CD8-positive, alpha-beta memory T cell (primary cell): ENCODE measurements at regions not wholly inside any gene's neighbourhood (a gene's known extent, or its start where the extent isn't known, plus 50 kb on each side); places are given as distances from the start of the nearest gene placed in this dataset.

Source experiments
- CTCF ChIA-PET: fragments of 350-600 bp; sonication (Branson Sonifier 250); formaldehyde crosslinking; loops from one replicate; lab custom pipeline; 2021; ENCODE audit warnings: antibody characterized with exemption; lab: Charles Lee
- POLR2A ChIA-PET: fragments of 350-600 bp; sonication (Branson Sonifier 250); formaldehyde crosslinking; loops from one replicate; lab custom pipeline; 2021; ENCODE audit warnings: antibody characterized with exemption; lab: Charles Lee
- DNase-seq, 5 donors: peaks; one replicate each; pipeline versions ENCODE4 v3.0.0 to v3.0.0-alpha.2; 2020 to 2022; ENCODE audit warnings: mixed read lengths in 1 of 5
- H3K27ac ChIP-seq: one replicate; pipeline ENCODE4 v1.7.0; 2013; ENCODE audit warnings: low read depth, mild to moderate bottlenecking, low read length, moderate library complexity
- H3K27me3 ChIP-seq: 2 replicates; pipeline ENCODE4 v1.7.0; 2013; ENCODE audit warnings: low read length, mild to moderate bottlenecking; ENCODE audit not compliant: insufficient read depth, poor library complexity, severe bottlenecking
- H3K36me3 ChIP-seq: 2 replicates; pipeline ENCODE4 v1.7.0; 2013; ENCODE audit warnings: mild to moderate bottlenecking, low read length, moderate library complexity; ENCODE audit not compliant: insufficient read depth
- H3K4me1 ChIP-seq: 2 replicates; pipeline ENCODE4 v1.7.0; 2013; ENCODE audit warnings: mild to moderate bottlenecking, low read length, moderate library complexity; ENCODE audit not compliant: insufficient read depth
- H3K4me3 ChIP-seq: 2 replicates; pipeline ENCODE4 v1.7.0; 2013; ENCODE audit warnings: mild to moderate bottlenecking, low read length
- H3K9me3 ChIP-seq: 2 replicates; pipeline ENCODE4 v1.7.0; 2013; ENCODE audit warnings: mild to moderate bottlenecking, low read length
- H3K27ac Mint-ChIP-seq, 8 donors: one replicate each; pipeline ENCODE4 v1.8.0; 2020 to 2021; ENCODE audit warnings: mixed read lengths in 8 of 8, mild to moderate bottlenecking in 6 of 8, inconsistent platforms in 3 of 8, moderate library complexity in 3 of 8
- H3K27me3 Mint-ChIP-seq, 2 donors: one replicate each; pipeline ENCODE4 v1.8.0; 2020 to 2021; ENCODE audit warnings: mixed read lengths in 2 of 2, mild to moderate bottlenecking in 1 of 2, moderate library complexity in 1 of 2
- H3K36me3 Mint-ChIP-seq, 3 donors: one replicate each; pipeline ENCODE4 v1.8.0; 2020 to 2021; ENCODE audit warnings: mixed read lengths in 3 of 3, inconsistent platforms in 1 of 3, mild to moderate bottlenecking in 1 of 3
- H3K4me1 Mint-ChIP-seq, 3 donors: one replicate each; pipeline ENCODE4 v1.8.0; 2020 to 2021; ENCODE audit warnings: mixed read lengths in 3 of 3, inconsistent platforms in 1 of 3, mild to moderate bottlenecking in 1 of 3
- H3K4me3 Mint-ChIP-seq, 7 donors: one replicate each; pipeline ENCODE4 v1.8.0; 2020 to 2021; ENCODE audit warnings: mixed read lengths in 7 of 7, mild to moderate bottlenecking in 6 of 7, moderate library complexity in 4 of 7, inconsistent platforms in 2 of 7
- H3K9me3 Mint-ChIP-seq, 5 donors: one replicate each; pipeline ENCODE4 v1.8.0; 2020 to 2022; ENCODE audit warnings: mixed read lengths in 5 of 5, mild to moderate bottlenecking in 3 of 5, moderate library complexity in 2 of 5, inconsistent platforms in 1 of 5

DNA sequence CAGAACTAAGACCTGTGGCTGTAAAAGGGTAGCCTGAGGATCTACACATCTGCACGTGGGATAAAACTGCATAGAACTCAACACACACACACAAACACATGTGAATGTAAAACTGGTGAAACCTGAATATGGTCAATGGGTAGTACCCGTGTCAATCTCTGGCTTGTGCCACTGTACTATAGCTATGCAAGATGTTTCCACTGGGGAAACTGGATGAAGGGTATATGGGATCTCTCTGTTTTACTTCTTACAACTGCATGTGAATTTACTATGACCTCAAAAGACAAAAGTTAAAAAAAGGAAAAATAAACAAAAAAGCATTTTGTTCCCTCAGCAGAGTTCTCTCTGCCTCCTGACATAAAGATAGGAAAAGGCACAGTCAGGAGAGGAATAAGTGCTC, 143.3 kb upstream of the LHX1 start:
- Histone ChIP-seq H3K27me3 (no peaks in the 10 kb centered on the region), H3K36me3 (no peaks in the 10 kb centered on the region), H3K27ac (no peak overlapping the region), H3K9me3 (no peaks in the 10 kb centered on the region), H3K4me1 (no peaks in the 10 kb centered on the region), H3K4me3 (no peak overlapping the region)
- Mint-ChIP-seq H3K4me1 (no peaks in the 10 kb centered on the region), H3K9me3 (peaks cover 0 to 8% (median 0%) of the 10 kb centered on the region in 5 donors), H3K4me3 (no peak overlapping the region), H3K27me3 (peaks cover 18 to 45% of the 10 kb centered on the region in 2 donors), H3K27ac (no peak overlapping the region), H3K36me3 (no peaks in the 10 kb centered on the region)
- ChIA-PET CTCF (no interaction called here), POLR2A (no interaction called here)
- DNase-seq = no peak

DNA sequence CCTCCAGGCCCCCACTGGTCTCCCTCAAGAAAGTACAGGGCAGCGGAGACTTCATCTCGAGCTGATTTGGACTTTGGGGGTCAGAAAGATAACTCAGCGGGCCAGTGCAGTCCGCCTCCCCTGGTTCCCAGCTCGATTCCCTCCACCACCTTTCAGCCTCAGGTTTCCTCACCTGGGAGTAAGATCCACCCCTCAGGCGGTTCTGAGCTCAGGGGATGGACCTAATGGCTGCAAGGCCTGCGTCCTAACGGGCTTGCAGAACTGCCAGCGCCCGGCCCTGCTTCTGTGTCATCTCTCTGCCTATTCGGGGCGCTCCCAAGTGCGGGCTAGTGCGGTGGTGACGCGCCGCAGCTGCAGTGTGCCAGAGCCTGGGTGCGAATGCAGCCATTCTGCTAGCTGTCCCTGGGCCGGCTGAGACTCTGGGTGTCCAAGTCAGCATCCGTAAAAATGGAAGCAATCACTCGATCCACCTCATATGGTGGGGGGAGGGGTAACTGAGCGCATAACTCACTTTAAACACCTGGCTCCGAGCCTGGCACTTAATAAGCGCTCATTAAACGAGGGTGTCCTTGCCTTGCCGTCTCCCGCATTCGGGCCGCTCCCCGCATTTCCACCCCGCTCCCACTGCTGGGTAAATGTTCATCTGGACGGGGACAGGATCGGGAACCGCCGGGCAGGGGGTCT, 129.6 kb upstream of the LHX1 start:
- no peaks in the 10 kb centered on the region for H3K36me3 ChIP-seq
- no peak overlapping the region for H3K4me3 ChIP-seq
- no peak overlapping the region for H3K4me3 Mint-ChIP-seq
- no peak for DNase-seq
- no peak overlapping the region for H3K27ac ChIP-seq
- H3K36me3 Mint-ChIP-seq = no peaks in the 10 kb centered on the region
- ChIA-PET POLR2A (no interaction called here), CTCF (no interaction called here)
- no peaks in the 10 kb centered on the region for H3K9me3 ChIP-seq
- H3K27me3 Mint-ChIP-seq = peaks cover 31 to 73% of the 10 kb centered on the region in 2 donors
- peaks cover 4% of the 10 kb centered on the region for H3K27me3 ChIP-seq
- no peaks in the 10 kb centered on the region for H3K9me3 Mint-ChIP-seq
- H3K4me1 Mint-ChIP-seq = no peaks in the 10 kb centered on the region
- H3K27ac Mint-ChIP-seq = no peak overlapping the region
- no peaks in the 10 kb centered on the region for H3K4me1 ChIP-seq

DNA sequence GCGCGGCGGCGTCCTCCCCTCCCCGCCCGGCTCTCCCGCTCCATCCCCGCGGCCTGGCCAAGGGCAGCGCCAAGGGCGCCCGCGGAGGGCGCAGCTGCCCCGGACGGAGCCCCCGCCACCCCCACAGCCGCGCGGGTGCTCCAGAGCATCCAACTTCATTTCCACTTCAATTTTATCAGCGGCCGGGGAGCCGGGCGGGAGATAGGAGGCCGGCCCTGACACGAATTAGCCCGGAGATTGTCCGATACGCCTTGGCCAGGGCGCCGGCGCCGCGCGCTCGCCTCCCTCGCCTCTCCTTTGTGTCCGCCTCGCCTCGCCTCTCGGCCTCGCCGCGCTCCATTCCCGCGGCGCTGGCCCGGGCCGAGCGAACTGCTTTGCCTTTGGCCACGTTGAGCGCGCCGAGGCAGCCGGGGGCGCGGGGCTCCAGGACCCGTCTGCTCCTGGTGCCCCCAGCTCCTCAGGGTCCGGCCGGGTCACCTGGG, 129.1 kb upstream of the LHX1 start:
- Histone ChIP-seq H3K27me3 (peaks cover 7% of the 10 kb centered on the region), H3K4me3 (no peak overlapping the region), H3K9me3 (no peaks in the 10 kb centered on the region), H3K27ac (no peak overlapping the region), H3K36me3 (no peaks in the 10 kb centered on the region), H3K4me1 (no peaks in the 10 kb centered on the region)
- no peaks in the 10 kb centered on the region for H3K4me1 Mint-ChIP-seq
- no peak overlapping the region for H3K4me3 Mint-ChIP-seq
- ChIA-PET CTCF (no interaction called here), POLR2A (no interaction called here)
- H3K9me3 Mint-ChIP-seq = no peaks in the 10 kb centered on the region
- DNase-seq = no peak
- no peaks in the 10 kb centered on the region for H3K36me3 Mint-ChIP-seq
- peaks cover 35 to 73% of the 10 kb centered on the region in 2 donors for H3K27me3 Mint-ChIP-seq
- no peak overlapping the region for H3K27ac Mint-ChIP-seq

DNA sequence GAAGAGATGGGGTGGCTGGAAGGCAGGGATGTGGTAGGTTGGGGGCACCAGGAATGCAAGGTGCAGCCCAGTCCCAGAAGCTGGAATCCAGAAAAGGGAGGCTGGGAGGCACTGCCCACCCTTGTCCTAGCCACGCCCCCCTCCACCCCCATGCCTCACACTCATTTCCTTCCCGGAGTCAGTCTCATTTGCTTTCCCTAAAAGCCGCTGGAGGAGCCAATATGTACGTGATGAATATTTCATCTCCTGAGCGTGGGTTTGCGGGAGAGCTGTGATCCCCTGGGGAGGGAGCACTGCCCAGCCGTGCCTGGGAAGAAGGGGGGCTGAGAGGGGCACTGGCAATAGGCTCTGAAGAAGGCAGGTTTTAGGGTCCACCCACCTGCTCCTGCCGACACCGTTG, 124.5 kb upstream of the LHX1 start:
- Mint-ChIP-seq H3K4me1 (no peaks in the 10 kb centered on the region), H3K36me3 (no peaks in the 10 kb centered on the region), H3K27ac (no peak overlapping the region), H3K9me3 (no peaks in the 10 kb centered on the region), H3K27me3 (peaks cover 52 to 78% of the 10 kb centered on the region in 2 donors), H3K4me3 (no peak overlapping the region)
- no peaks in the 10 kb centered on the region for H3K36me3 ChIP-seq
- no peaks in the 10 kb centered on the region for H3K4me1 ChIP-seq
- H3K27ac ChIP-seq = no peak overlapping the region
- H3K9me3 ChIP-seq = no peaks in the 10 kb centered on the region
- POLR2A ChIA-PET = no interaction called here
- peaks cover 15% of the 10 kb centered on the region for H3K27me3 ChIP-seq
- CTCF ChIA-PET = no interaction called here
- no peak for DNase-seq
- no peak overlapping the region for H3K4me3 ChIP-seq

DNA sequence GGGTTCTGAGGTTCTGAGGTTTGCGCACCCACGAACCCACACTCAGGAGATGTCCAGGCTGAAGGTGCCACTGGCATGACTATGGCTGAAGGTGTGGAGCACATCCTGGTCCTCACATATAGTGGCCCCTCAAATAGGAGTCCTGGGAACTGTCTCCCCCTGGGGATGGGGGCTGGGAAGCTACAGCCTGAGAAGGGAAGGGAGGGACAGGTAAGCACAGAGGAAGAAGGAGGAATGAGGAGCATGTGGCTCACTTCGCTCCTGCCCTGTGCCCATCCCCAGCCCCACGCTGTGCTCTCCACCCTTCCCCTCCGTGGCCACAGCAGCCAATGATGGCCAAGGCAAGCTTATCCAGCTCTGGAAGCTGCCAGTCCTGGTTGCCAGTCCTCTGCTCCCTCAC, 123.9 kb upstream of the LHX1 start:
- Histone ChIP-seq H3K36me3 (no peaks in the 10 kb centered on the region), H3K27me3 (peaks cover 15% of the 10 kb centered on the region), H3K4me3 (no peak overlapping the region), H3K27ac (no peak overlapping the region), H3K9me3 (no peaks in the 10 kb centered on the region), H3K4me1 (no peaks in the 10 kb centered on the region)
- Mint-ChIP-seq H3K9me3 (no peaks in the 10 kb centered on the region), H3K27ac (no peak overlapping the region), H3K36me3 (no peaks in the 10 kb centered on the region), H3K4me1 (no peaks in the 10 kb centered on the region), H3K4me3 (no peak overlapping the region), H3K27me3 (peaks cover 52 to 81% of the 10 kb centered on the region in 2 donors)
- ChIA-PET POLR2A (no interaction called here), CTCF (no interaction called here)
- DNase-seq = no peak

DNA sequence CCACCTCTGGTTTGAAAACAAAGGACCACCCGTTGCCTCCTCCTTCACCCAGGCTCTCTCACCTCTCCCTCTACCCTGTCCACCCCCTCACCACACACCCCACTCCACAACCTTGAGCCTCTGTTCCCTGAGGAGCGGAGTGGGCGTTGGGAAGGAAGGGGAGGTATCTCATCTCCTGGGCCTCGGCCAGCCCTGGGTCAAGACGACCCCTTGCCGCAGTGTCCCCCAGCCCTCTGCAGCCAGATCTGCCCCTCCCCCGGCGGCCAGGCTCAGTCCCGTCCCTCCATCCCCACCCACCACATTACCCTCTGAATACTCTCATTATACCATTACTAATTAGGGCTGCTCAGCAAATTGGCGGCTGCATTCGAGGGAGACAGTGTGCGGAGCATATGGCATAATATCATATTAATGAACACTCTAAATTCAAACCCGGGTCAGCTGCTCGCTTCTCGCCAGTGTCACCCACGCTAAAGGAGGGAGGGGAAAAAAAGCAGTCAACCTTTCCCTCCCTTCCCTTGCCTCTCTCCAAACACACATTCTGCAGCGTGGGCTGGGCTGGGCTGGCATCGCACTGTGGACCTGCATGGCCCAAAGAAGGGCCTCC, 123.2 kb upstream of the LHX1 start:
- H3K36me3 Mint-ChIP-seq = no peaks in the 10 kb centered on the region
- DNase-seq = no peak
- Histone ChIP-seq H3K9me3 (no peaks in the 10 kb centered on the region), H3K4me1 (no peaks in the 10 kb centered on the region), H3K4me3 (no peak overlapping the region), H3K36me3 (no peaks in the 10 kb centered on the region), H3K27me3 (peaks cover 15% of the 10 kb centered on the region), H3K27ac (no peak overlapping the region)
- H3K27me3 Mint-ChIP-seq = peaks cover 53 to 81% of the 10 kb centered on the region in 2 donors
- CTCF ChIA-PET = no interaction called here
- POLR2A ChIA-PET = no interaction called here
- no peaks in the 10 kb centered on the region for H3K9me3 Mint-ChIP-seq
- H3K4me3 Mint-ChIP-seq = no peak overlapping the region
- H3K27ac Mint-ChIP-seq = no peak overlapping the region
- H3K4me1 Mint-ChIP-seq = no peaks in the 10 kb centered on the region

DNA sequence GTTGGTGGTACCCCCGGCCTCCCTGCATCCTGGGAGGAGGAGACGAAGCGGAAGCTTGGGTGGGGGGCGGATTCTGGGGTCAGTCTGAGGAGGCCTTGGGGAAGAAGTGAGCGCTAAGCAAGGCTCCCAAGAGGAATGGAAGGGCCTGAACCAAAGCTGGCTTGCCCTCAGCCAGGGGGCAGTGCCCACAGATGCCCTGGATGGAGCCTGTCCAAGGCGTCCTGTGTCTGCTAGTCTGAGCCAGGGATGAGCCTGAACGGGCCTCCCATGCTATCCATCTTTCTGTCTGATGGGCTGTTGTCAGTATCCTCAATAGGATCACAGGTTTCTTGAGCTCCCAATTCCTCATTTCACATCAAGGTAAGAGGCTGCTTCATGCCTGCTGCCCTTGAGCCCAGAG, 122.3 kb upstream of the LHX1 start:
- Histone ChIP-seq H3K27ac (no peak overlapping the region), H3K27me3 (peaks cover 15% of the 10 kb centered on the region), H3K36me3 (no peaks in the 10 kb centered on the region), H3K9me3 (no peaks in the 10 kb centered on the region), H3K4me3 (no peak overlapping the region), H3K4me1 (no peaks in the 10 kb centered on the region)
- POLR2A ChIA-PET = no interaction called here
- no peaks in the 10 kb centered on the region for H3K36me3 Mint-ChIP-seq
- no peak overlapping the region for H3K27ac Mint-ChIP-seq
- H3K27me3 Mint-ChIP-seq = peaks cover 53 to 81% of the 10 kb centered on the region in 2 donors
- DNase-seq = no peak
- no peaks in the 10 kb centered on the region for H3K9me3 Mint-ChIP-seq
- H3K4me3 Mint-ChIP-seq = no peak overlapping the region
- CTCF ChIA-PET = no interaction called here
- H3K4me1 Mint-ChIP-seq = no peaks in the 10 kb centered on the region

DNA sequence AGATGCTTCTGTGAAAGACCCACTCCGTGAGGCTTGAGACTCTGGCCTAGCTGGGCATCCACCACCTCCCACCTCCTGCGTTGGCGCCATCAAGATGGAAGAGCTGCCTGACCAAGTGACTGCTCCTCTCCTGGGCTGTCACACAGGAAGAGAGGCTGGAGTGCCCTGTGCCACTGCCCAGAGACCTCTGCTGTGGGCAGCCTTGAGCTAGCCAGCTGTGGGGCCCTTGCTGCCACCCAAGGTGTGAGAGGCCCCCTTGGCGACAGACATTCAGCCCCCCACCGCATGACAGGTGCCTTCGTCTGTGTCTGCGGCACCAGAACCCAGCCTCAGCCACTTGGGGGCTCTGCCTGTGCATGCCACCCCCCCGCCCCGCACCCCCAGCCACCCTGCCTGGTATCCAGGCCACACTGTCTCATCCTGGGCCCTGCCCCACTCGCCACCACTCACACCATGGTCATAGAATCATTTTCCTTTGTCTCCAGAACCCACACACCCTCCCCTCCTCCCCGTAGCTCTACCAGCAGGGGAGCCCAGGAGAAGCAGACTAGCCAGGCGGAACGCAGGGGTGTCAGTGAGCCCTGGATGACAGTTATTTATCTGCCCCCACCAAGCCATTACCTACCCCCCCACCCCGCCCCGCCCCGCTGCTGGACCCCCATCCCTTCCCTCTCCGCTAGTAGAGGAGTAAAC, 120.9 kb upstream of the LHX1 start:
- H3K36me3 Mint-ChIP-seq = no peaks in the 10 kb centered on the region
- no peaks in the 10 kb centered on the region for H3K4me1 Mint-ChIP-seq
- H3K27me3 Mint-ChIP-seq = peaks cover 42 to 72% of the 10 kb centered on the region in 2 donors
- H3K4me3 Mint-ChIP-seq = no peak overlapping the region
- H3K9me3 ChIP-seq = no peaks in the 10 kb centered on the region
- ChIA-PET CTCF (no interaction called here), POLR2A (no interaction called here)
- no peaks in the 10 kb centered on the region for H3K36me3 ChIP-seq
- no peaks in the 10 kb centered on the region for H3K4me1 ChIP-seq
- H3K9me3 Mint-ChIP-seq = no peaks in the 10 kb centered on the region
- no peak overlapping the region for H3K27ac Mint-ChIP-seq
- no peak overlapping the region for H3K4me3 ChIP-seq
- peaks cover 16% of the 10 kb centered on the region for H3K27me3 ChIP-seq
- H3K27ac ChIP-seq = no peak overlapping the region
- no peak for DNase-seq
